HepG2 (cell line): ENCODE measurements at regions not wholly inside any gene's neighbourhood (a gene's known extent, or its start where the extent isn't known, plus 50 kb on each side); places are given as distances from the start of the nearest gene placed in this dataset.
A peak's percentile ranks its signal among the peaks of the same experiment; 100 is the strongest.

ENCODE experiments used
- FIP1L1 ChIP-seq: fragments of 200-400 bp; formaldehyde crosslinking; IDR thresholded peaks from 2 replicates; pipeline ENCODE4 v1.6.1; 2018; ENCODE audit warnings: low read depth, mild to moderate bottlenecking, low read length, moderate library complexity, borderline replicate concordance; ENCODE audit not compliant: insufficient read depth
- GABPB1 ChIP-seq: IDR thresholded peaks from 2 replicates; pipeline ENCODE4 v1.6.1; 2016; ENCODE audit warnings: mild to moderate bottlenecking, missing genetic modification reagents, moderate library complexity, missing compliant biosample characterization
- MIER3 ChIP-seq: IDR thresholded peaks from 2 replicates; pipeline ENCODE4 v1.6.1; 2016; ENCODE audit warnings: missing compliant biosample characterization, borderline replicate concordance
- MTA3 ChIP-seq: sonication (generic); formaldehyde crosslinking; IDR thresholded peaks from 2 replicates; pipeline ENCODE4 v1.4.0; 2020; ENCODE audit warnings: missing genetic modification reagents
- NFIC ChIP-seq: IDR thresholded peaks from 2 replicates; pipeline ENCODE4 v1.6.1; 2012; ENCODE audit warnings: mild to moderate bottlenecking, low read length, inconsistent platforms
- REL ChIP-seq: sonication (generic); formaldehyde crosslinking; conservative IDR thresholded peaks from 2 replicates; pipeline ENCODE4 v1.8.0; 2022; ENCODE audit warnings: mild to moderate bottlenecking, missing genetic modification reagents, moderate library complexity
- TRIM24 ChIP-seq: sonication (generic); formaldehyde crosslinking; IDR thresholded peaks from 2 replicates; pipeline ENCODE4 v1.8.0; 2022; ENCODE audit warnings: mild to moderate bottlenecking, missing genetic modification reagents
- U2AF1 ChIP-seq: fragments of 200-400 bp; formaldehyde crosslinking; optimal IDR thresholded peaks from 2 replicates; pipeline ENCODE3; 2017; ENCODE audit warnings: mild to moderate bottlenecking, low read depth, low read length
- ZBTB2 ChIP-seq: sonication (generic); formaldehyde crosslinking; IDR thresholded peaks from 2 replicates; pipeline ENCODE4 v1.8.0; 2022; ENCODE audit warnings: low read depth, missing genetic modification reagents
- ZNF207 ChIP-seq: fragments of 450-650 bp; IDR thresholded peaks from 2 replicates; pipeline ENCODE4 v1.6.1; 2016; ENCODE audit warnings: antibody characterized with exemption, borderline replicate concordance
- ZNF230 ChIP-seq: sonication (generic); formaldehyde crosslinking; IDR thresholded peaks from 2 replicates; pipeline ENCODE4 v1.4.0; 2020; ENCODE audit warnings: mild to moderate bottlenecking, missing genetic modification reagents
- ZNF746 ChIP-seq: sonication (generic); formaldehyde crosslinking; IDR thresholded peaks from 2 replicates; pipeline ENCODE4 v1.8.0; 2022; ENCODE audit warnings: mild to moderate bottlenecking, missing genetic modification reagents
- ZNF761 ChIP-seq: sonication (generic); formaldehyde crosslinking; conservative IDR thresholded peaks from 2 replicates; pipeline ENCODE4 v1.4.0; 2020; ENCODE audit warnings: mild to moderate bottlenecking, missing genetic modification reagents
- ZNF83 ChIP-seq: sonication (generic); formaldehyde crosslinking; IDR thresholded peaks from 2 replicates; pipeline ENCODE4 v1.4.0; 2020; ENCODE audit warnings: missing genetic modification reagents, mild to moderate bottlenecking, borderline replicate concordance
- TF ChIP-seq, protein P1 (sequence below), 2 experiments: fragments of 450-650 bp in 1 of 2; sonication (generic) in 1 of 2; formaldehyde crosslinking in 1 of 2; IDR thresholded peaks; 2 replicates each; pipeline versions ENCODE4 v1.6.1 to v1.8.0; 2016 to 2022; ENCODE audit warnings: antibody characterized with exemption in 1 of 2, mild to moderate bottlenecking in 1 of 2, missing genetic modification reagents in 1 of 2
- TF ChIP-seq, protein P2 (sequence below): IDR thresholded peaks from 2 replicates; pipeline ENCODE4 v1.6.1; 2016

DNA sequence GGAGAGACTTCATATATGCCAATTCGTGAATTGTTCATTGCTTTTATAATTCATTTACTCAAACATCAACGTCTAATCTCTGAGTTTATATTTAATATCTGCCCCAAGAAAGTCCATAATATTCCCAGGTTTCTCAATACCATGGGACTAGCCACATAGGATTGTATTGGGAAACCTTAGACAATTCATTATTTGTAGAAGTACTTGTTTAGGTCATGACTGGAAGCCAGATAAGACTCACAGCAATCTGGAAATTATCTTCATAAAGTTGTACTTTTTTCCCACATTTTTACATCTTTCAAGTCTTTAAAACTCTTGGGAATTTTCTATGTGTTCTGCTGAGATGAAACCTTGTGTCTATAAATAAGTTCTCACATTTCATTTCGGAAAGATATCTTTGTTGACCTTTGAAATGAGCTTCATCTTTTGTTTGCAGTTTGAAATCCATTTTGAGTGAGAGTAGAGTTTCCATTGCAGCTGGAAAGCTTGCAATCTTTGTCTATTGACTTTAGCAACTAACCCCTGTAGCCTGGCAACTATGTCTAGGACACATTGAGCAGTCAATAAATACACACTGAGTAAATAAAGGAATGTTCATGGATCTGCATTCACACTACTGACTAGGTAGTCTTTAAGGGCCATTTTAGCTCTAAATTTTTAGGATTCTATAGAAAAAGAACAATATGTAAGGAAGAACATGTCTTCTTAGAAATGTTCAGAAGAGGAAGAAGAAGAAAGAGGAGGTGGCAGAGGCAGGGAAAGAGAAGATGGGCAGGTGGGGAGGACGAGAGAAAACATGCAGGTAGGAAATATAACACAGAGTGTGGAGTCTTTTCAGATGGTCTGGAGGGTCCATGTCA is 154.4 kb downstream of the LRIG3 start (continued):
- TF ChIP-seq, protein P1, sequence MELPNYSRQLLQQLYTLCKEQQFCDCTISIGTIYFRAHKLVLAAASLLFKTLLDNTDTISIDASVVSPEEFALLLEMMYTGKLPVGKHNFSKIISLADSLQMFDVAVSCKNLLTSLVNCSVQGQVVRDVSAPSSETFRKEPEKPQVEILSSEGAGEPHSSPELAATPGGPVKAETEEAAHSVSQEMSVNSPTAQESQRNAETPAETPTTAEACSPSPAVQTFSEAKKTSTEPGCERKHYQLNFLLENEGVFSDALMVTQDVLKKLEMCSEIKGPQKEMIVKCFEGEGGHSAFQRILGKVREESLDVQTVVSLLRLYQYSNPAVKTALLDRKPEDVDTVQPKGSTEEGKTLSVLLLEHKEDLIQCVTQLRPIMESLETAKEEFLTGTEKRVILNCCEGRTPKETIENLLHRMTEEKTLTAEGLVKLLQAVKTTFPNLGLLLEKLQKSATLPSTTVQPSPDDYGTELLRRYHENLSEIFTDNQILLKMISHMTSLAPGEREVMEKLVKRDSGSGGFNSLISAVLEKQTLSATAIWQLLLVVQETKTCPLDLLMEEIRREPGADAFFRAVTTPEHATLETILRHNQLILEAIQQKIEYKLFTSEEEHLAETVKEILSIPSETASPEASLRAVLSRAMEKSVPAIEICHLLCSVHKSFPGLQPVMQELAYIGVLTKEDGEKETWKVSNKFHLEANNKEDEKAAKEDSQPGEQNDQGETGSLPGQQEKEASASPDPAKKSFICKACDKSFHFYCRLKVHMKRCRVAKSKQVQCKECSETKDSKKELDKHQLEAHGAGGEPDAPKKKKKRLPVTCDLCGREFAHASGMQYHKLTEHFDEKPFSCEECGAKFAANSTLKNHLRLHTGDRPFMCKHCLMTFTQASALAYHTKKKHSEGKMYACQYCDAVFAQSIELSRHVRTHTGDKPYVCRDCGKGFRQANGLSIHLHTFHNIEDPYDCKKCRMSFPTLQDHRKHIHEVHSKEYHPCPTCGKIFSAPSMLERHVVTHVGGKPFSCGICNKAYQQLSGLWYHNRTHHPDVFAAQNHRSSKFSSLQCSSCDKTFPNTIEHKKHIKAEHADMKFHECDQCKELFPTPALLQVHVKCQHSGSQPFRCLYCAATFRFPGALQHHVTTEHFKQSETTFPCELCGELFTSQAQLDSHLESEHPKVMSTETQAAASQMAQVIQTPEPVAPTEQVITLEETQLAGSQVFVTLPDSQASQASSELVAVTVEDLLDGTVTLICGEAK (IDR thresholded peaks at IDR 0.05), result no peak
- TF ChIP-seq, protein P1 (CRISPR knock-in tag; IDR thresholded peaks at IDR 0.05), result no peak; the same call in 1 of the 2 replicates
- TF ChIP-seq REL (CRISPR knock-in tag) (no peak), GABPB1 (no peak), TRIM24 (no peak), ZNF761 (CRISPR knock-in tag) (no peak), U2AF1 (no peak), ZNF230 (CRISPR knock-in tag) (no peak), ZNF83 (no peak), ZNF746 (no peak), FIP1L1 (no peak), MIER3 (CRISPR knock-in tag) (peak; percentile 53; the same call in 1 of the 2 replicates), MTA3 (CRISPR knock-in tag) (no peak), ZNF207 (no peak), ZBTB2 (CRISPR knock-in tag) (no peak), NFIC (peak; percentile 91)
- TF ChIP-seq, protein P2, sequence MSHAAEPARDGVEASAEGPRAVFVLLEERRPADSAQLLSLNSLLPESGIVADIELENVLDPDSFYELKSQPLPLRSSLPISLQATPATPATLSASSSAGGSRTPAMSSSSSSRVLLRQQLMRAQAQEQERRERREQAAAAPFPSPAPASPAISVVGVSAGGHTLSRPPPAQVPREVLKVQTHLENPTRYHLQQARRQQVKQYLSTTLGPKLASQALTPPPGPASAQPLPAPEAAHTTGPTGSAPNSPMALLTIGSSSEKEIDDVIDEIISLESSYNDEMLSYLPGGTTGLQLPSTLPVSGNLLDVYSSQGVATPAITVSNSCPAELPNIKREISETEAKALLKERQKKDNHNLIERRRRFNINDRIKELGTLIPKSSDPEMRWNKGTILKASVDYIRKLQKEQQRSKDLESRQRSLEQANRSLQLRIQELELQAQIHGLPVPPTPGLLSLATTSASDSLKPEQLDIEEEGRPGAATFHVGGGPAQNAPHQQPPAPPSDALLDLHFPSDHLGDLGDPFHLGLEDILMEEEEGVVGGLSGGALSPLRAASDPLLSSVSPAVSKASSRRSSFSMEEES (CRISPR knock-in tag), result no peak
